Esophagus squamous epithelium (tissue), 5 donors: ENCODE measurements at regions not wholly inside any gene's neighbourhood (a gene's known extent, or its start where the extent isn't known, plus 50 kb on each side); places are given as distances from the start of the nearest gene placed in this dataset.

ENCODE experiments used
- DNase-seq: peaks from one replicate; lab custom pipeline; 2025; lab: John Stamatoyannopoulos, UW
- H3K27ac ChIP-seq, 4 donors: fragments of 200-600 bp; sonication (generic); one replicate each; pipeline ENCODE4 v1.5.1; 2016 to 2019; ENCODE audit warnings: mild to moderate bottlenecking in 1 of 4
- H3K27me3 ChIP-seq, 4 donors: fragments of 200-600 bp; sonication (generic); 1 replicate in 3 of 4; 2 replicates in 1 of 4; pipeline versions ENCODE4 v1.5.1 to v1.6.0; 2017 to 2021; ENCODE audit warnings: antibody characterized with exemption in 1 of 4
- H3K36me3 ChIP-seq, 3 donors: fragments of 200-600 bp; sonication (generic); one replicate each; pipeline ENCODE4 v1.5.1; 2016 to 2019
- H3K4me1 ChIP-seq, 3 donors: fragments of 200-600 bp; sonication (generic); one replicate each; pipeline ENCODE4 v1.5.1; 2017 to 2019
- H3K4me3 ChIP-seq, 4 donors: fragments of 200-600 bp; sonication (generic); 1 replicate in 3 of 4; 2 replicates in 1 of 4; pipeline ENCODE4 v1.5.1; 2016 to 2019; ENCODE audit warnings: mild to moderate bottlenecking in 2 of 4, moderate library complexity in 1 of 4
- H3K9me3 ChIP-seq, 3 donors: fragments of 200-600 bp; sonication (generic); one replicate each; pipeline ENCODE4 v1.5.1; 2016 to 2019
- CTCF ChIP-seq, 6 experiments: fragments of 450-650 bp in 4 of 6; fragments of 200-600 bp in 2 of 6; sonication (generic) in 2 of 6; IDR thresholded peaks; one replicate each; pipeline ENCODE4 v1.5.1; 2016 to 2019; ENCODE audit warnings: antibody characterized with exemption in 6 of 6, mild to moderate bottlenecking in 4 of 6, moderate library complexity in 4 of 6
- POLR2A ChIP-seq, 4 donors: fragments of 450-650 bp; IDR thresholded peaks; one replicate each; pipeline ENCODE4 v1.6.1; 2017; ENCODE audit warnings: antibody characterized with exemption in 4 of 4, mild to moderate bottlenecking in 4 of 4, moderate library complexity in 3 of 4
- WGBS, 2 donors: methylation state at CpG; one replicate each; pipeline ENCODE4 v1.1.5; 2018; 5-methylcytosine and 5-hydroxymethylcytosine counted together
- intact Hi-C: fragments of 100-400 bp; cut with DNase I; formaldehyde crosslinking; loops from one replicate; pipeline ENCODE4 v1.15.0; 2022
- donor health status: DM: yes; HTN: yes; CAD: no.

- Histone ChIP-seq H3K36me3 (no peaks in the 10 kb centered on the region), H3K4me1 (no peaks in the 10 kb centered on the region), H3K4me3 (no peak overlapping the region), H3K27ac (no peak overlapping the region), H3K27me3 (no peaks in the 10 kb centered on the region), H3K9me3 (no peaks in the 10 kb centered on the region)
- intact Hi-C loops: no loop called here
- no peak for DNase-seq
- TF ChIP-seq CTCF (IDR thresholded peaks at IDR 0.05) (no peak), POLR2A (IDR thresholded peaks at IDR 0.05) (no peak)
- WGBS, 2 donors: 56 to 61% methylated on average over 2 of the region's 2 CpGs
Measured at GRCh38 chr7:15795393-15795792, 108.9 kb upstream of the MEOX2 start.

GRCh38 chr7:15794801-15795200 is 108.3 kb upstream of the MEOX2 start:
- no peak for TF ChIP-seq CTCF (IDR thresholded peaks at IDR 0.05)
- no peak for TF ChIP-seq POLR2A (IDR thresholded peaks at IDR 0.05)
- DNase-seq: no peak
- Histone ChIP-seq H3K4me3 (no peak overlapping the region), H3K4me1 (no peaks in the 10 kb centered on the region), H3K27ac (no peak overlapping the region), H3K27me3 (no peaks in the 10 kb centered on the region), H3K9me3 (no peaks in the 10 kb centered on the region), H3K36me3 (no peaks in the 10 kb centered on the region)
- intact Hi-C loops: no loop called here

- no peak overlapping the region for H3K27ac ChIP-seq
- H3K36me3 ChIP-seq: no peaks in the 10 kb centered on the region
- intact Hi-C loops: no loop called here
- WGBS, 2 donors: 56 to 74% methylated on average over 2 of the region's 3 CpGs
- H3K4me1 ChIP-seq: no peaks in the 10 kb centered on the region
- TF ChIP-seq CTCF (IDR thresholded peaks at IDR 0.05) (no peak), POLR2A (IDR thresholded peaks at IDR 0.05) (no peak)
- DNase-seq: no peak
- peaks cover 0 to 6% (median 0%) of the 10 kb centered on the region in 3 donors for H3K9me3 ChIP-seq
- no peaks in the 10 kb centered on the region for H3K27me3 ChIP-seq
- no peak overlapping the region for H3K4me3 ChIP-seq
Measured at GRCh38 chr7:15784694-15785030, 98.2 kb upstream of the MEOX2 start.

- TF ChIP-seq POLR2A (IDR thresholded peaks at IDR 0.05): no peak
- TF ChIP-seq CTCF (IDR thresholded peaks at IDR 0.05): no peak
- no peak for DNase-seq
- peaks cover 0 to 6% (median 0%) of the 10 kb centered on the region in 3 donors for H3K9me3 ChIP-seq
- no peak overlapping the region for H3K27ac ChIP-seq
- no peaks in the 10 kb centered on the region for H3K27me3 ChIP-seq
- H3K36me3 ChIP-seq: no peaks in the 10 kb centered on the region
- intact Hi-C loops: no loop called here
- 11% methylated on average over 1 of the region's 1 CpG; no CpG with 5 or more reads in 1 of the 2 donors for WGBS, 2 donors
- no peak overlapping the region for H3K4me3 ChIP-seq
- H3K4me1 ChIP-seq: no peaks in the 10 kb centered on the region
Measured at GRCh38 chr7:15783987-15784693, 97.7 kb upstream of the MEOX2 start.

- Histone ChIP-seq H3K27ac (no peak overlapping the region), H3K4me1 (no peaks in the 10 kb centered on the region), H3K4me3 (no peak overlapping the region), H3K9me3 (peaks cover 0 to 6% (median 0%) of the 10 kb centered on the region in 3 donors), H3K36me3 (no peaks in the 10 kb centered on the region), H3K27me3 (no peaks in the 10 kb centered on the region)
- WGBS, 2 donors: 65 to 76% methylated on average over 2 of the region's 2 CpGs
- intact Hi-C loops: no loop called here
- no peak for DNase-seq
- TF ChIP-seq CTCF (IDR thresholded peaks at IDR 0.05): no peak
- TF ChIP-seq POLR2A (IDR thresholded peaks at IDR 0.05): no peak
Measured at GRCh38 chr7:15782656-15783055, 96.2 kb upstream of the MEOX2 start.
